ENCODE measurements at regions not wholly inside any gene's neighbourhood (a gene's known extent, or its start where the extent isn't known, plus 50 kb on each side); places are given as distances from the start of the nearest gene placed in this dataset.

GRCh38 chr9:1845425-1845824 is 169.7 kb upstream of the SMARCA2 start:
- TF ChIP-seq CTCF (IDR thresholded peaks at IDR 0.05) (no peak), EP300 (IDR thresholded peaks at IDR 0.05) (no peak)

Measured in stomach (tissue), 4 donors.